Spleen (tissue), 11 donors: ENCODE measurements at regions not wholly inside any gene's neighbourhood (a gene's known extent, or its start where the extent isn't known, plus 50 kb on each side); places are given as distances from the start of the nearest gene placed in this dataset.
A peak's percentile ranks its signal among the peaks of the same experiment; 100 is the strongest.

ENCODE experiments used
- DNase-seq: peaks from one replicate; pipeline ENCODE4 v3.0.0-alpha.2; 2020
- H3K27ac ChIP-seq, 8 donors: fragments of 200-600 bp; sonication (generic) in 7 of 8; 1 replicate in 4 of 8; 2 replicates in 4 of 8; pipeline versions ENCODE4 v1.5.0 to v1.8.0; 2016 to 2021; ENCODE audit warnings: inconsistent platforms in 4 of 8, mild to moderate bottlenecking in 4 of 8, moderate library complexity in 1 of 8
- H3K27me3 ChIP-seq, 7 donors: fragments of 200-600 bp; sonication (generic) in 6 of 7; replicated peaks in 1 of 7; 1 replicate in 4 of 7; 2 replicates in 3 of 7; pipeline versions ENCODE4 v1.5.0 to v1.8.0; 2016 to 2021; ENCODE audit warnings: inconsistent platforms in 3 of 7, mild to moderate bottlenecking in 1 of 7
- H3K36me3 ChIP-seq, 6 donors: fragments of 200-600 bp; sonication (generic) in 5 of 6; 1 replicate in 4 of 6; 2 replicates in 2 of 6; pipeline versions ENCODE4 v1.5.0 to v1.8.0; 2016 to 2021; ENCODE audit warnings: inconsistent platforms in 2 of 6
- H3K4me1 ChIP-seq, 6 donors: fragments of 200-600 bp; sonication (generic) in 5 of 6; 1 replicate in 3 of 6; 2 replicates in 3 of 6; pipeline versions ENCODE4 v1.5.0 to v1.8.0; 2016 to 2021; ENCODE audit warnings: inconsistent platforms in 3 of 6
- H3K4me3 ChIP-seq, 8 donors: fragments of 200-600 bp; sonication (generic) in 7 of 8; 1 replicate in 4 of 8; 2 replicates in 4 of 8; pipeline versions ENCODE4 v1.5.0 to v1.8.0; 2016 to 2021; ENCODE audit warnings: inconsistent platforms in 4 of 8, mild to moderate bottlenecking in 4 of 8, moderate library complexity in 2 of 8
- H3K9me3 ChIP-seq, 8 donors: fragments of 200-600 bp; sonication (generic) in 7 of 8; 1 replicate in 4 of 8; 2 replicates in 4 of 8; pipeline versions ENCODE4 v1.5.0 to v1.8.0; 2016 to 2021; ENCODE audit warnings: inconsistent platforms in 4 of 8
- POLR2A ChIP-seq, 3 donors: fragments of 450-650 bp; IDR thresholded peaks; one replicate each; pipeline ENCODE4 v1.5.1; 2017; ENCODE audit warnings: antibody characterized with exemption in 3 of 3, mild to moderate bottlenecking in 1 of 3
- POLR2AphosphoS5 ChIP-seq, 3 donors: sonication (generic); formaldehyde crosslinking; IDR thresholded peaks; one replicate each; pipeline ENCODE4 v1.5.1; 2017; ENCODE audit warnings: antibody characterized with exemption in 3 of 3
- WGBS, 5 donors: extraction: QIAGEN DNeasy Blood & Tissue Kit in 3 of 5; methylation state at CpG; one replicate each; pipeline versions ENCODE4 v1.1.5 to v1.1.7; 2013 to 2018; 5-methylcytosine and 5-hydroxymethylcytosine counted together
- intact Hi-C: fragments of 100-400 bp; cut with DNase I; formaldehyde crosslinking; loops from one replicate; pipeline ENCODE4 v1.15.0; 2023; ENCODE audit warnings: low total_unique reads
- TF ChIP-seq, protein P1 (sequence below), 11 experiments: fragments of 200-600 bp in 7 of 11; fragments of 450-650 bp in 4 of 11; sonication (generic) in 4 of 11; IDR thresholded peaks in 8 of 11; conservative IDR thresholded peaks in 3 of 11; 1 replicate in 7 of 11; 2 replicates in 4 of 11; pipeline versions ENCODE4 v1.4.0 to v1.8.0; 2016 to 2021; ENCODE audit warnings: antibody characterized with exemption in 11 of 11, inconsistent platforms in 4 of 11, mild to moderate bottlenecking in 1 of 11
- donor health status: healthy with polysubstance abuse.
- donor health status: DM: no; HTN: no; CAD: no; lungs with moderate emphysema.
- donor health status: DM: no; HTN: no; CAD: no.
- donor health status: Bipolar disorder and iron deficiency.
- donor health status: healthy.
- donor health status: DM: no; HTN: no; CAD: no.
- donor health status: DM: yes; HTN: yes; CAD: no.

GRCh38 chr20:39312676-39313075 lies 350.5 kb downstream of the DHX35 start:
- H3K27ac ChIP-seq, result no peak overlapping the region
- peaks cover 0 to 6% (median 0%) of the 10 kb centered on the region in 7 donors for H3K27me3 ChIP-seq
- no peak for DNase-seq
- no peak overlapping the region for H3K4me3 ChIP-seq
- H3K9me3 ChIP-seq, result peaks cover 0 to 9% (median 6%) of the 10 kb centered on the region in 8 donors
- H3K36me3 ChIP-seq, result no peaks in the 10 kb centered on the region
- intact Hi-C loops, result no loop called here
- TF ChIP-seq POLR2AphosphoS5 (IDR thresholded peaks at IDR 0.05) (no peak), POLR2A (IDR thresholded peaks at IDR 0.05) (no peak)
- TF ChIP-seq, protein P1, sequence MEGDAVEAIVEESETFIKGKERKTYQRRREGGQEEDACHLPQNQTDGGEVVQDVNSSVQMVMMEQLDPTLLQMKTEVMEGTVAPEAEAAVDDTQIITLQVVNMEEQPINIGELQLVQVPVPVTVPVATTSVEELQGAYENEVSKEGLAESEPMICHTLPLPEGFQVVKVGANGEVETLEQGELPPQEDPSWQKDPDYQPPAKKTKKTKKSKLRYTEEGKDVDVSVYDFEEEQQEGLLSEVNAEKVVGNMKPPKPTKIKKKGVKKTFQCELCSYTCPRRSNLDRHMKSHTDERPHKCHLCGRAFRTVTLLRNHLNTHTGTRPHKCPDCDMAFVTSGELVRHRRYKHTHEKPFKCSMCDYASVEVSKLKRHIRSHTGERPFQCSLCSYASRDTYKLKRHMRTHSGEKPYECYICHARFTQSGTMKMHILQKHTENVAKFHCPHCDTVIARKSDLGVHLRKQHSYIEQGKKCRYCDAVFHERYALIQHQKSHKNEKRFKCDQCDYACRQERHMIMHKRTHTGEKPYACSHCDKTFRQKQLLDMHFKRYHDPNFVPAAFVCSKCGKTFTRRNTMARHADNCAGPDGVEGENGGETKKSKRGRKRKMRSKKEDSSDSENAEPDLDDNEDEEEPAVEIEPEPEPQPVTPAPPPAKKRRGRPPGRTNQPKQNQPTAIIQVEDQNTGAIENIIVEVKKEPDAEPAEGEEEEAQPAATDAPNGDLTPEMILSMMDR (IDR thresholded peaks at IDR 0.05 in 8 of 11, conservative IDR thresholded peaks at IDR 0.05 in 3 of 11), result no peak
- peaks cover 0 to 21% (median 0%) of the 10 kb centered on the region in 6 donors for H3K4me1 ChIP-seq

DNA sequence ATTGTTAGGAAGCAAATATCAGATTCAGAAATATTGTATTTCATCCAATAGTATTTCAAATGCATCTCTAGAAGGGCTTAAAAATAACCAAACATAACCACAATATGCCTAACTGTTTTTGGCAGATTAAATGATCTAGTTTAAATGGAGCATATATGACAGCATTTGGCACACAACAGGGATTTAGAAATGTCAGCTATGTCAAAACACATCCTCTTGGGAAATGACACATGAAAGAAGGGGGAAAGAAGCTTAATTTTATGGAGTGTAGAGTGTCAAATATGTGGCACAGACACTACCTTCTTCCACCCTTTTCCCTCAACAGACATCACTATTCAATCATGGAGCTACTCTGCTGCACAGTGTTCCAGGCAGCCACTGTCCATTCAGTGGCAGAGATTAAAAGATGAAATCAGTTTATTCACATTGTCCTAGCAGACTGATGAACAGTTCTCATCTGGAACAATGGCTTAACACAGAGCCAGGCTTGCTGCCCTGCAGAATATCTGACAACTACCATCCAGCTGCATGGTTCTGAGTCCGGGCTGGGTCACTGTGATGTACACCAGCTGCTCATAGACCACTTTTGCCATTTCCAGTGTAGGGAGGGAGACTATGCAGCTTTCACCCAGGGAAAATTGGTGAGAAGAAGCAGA lies 349.8 kb downstream of the DHX35 start:
- no peak for TF ChIP-seq POLR2A (IDR thresholded peaks at IDR 0.05)
- TF ChIP-seq, protein P1 (IDR thresholded peaks at IDR 0.05 in 8 of 11, conservative IDR thresholded peaks at IDR 0.05 in 3 of 11), result no peak
- no peak for TF ChIP-seq POLR2AphosphoS5 (IDR thresholded peaks at IDR 0.05)
- Histone ChIP-seq H3K4me1 (peaks cover 0 to 21% (median 0%) of the 10 kb centered on the region in 6 donors), H3K27me3 (peaks cover 0 to 6% (median 0%) of the 10 kb centered on the region in 7 donors), H3K9me3 (peaks cover 0 to 12% (median 6%) of the 10 kb centered on the region in 8 donors), H3K27ac (no peak overlapping the region), H3K36me3 (no peaks in the 10 kb centered on the region), H3K4me3 (no peak overlapping the region)
- 56 to 76% (median 73%) methylated on average over 1 of the region's 1 CpG for WGBS, 5 donors
- intact Hi-C loops, result no loop called here
- DNase-seq, result no peak

GRCh38 chr20:39310363-39310995 lies 348.3 kb downstream of the DHX35 start:
- H3K9me3 ChIP-seq, result peaks cover 0 to 12% (median 6%) of the 10 kb centered on the region in 8 donors
- WGBS, 5 donors, result 43 to 62% (median 56%) methylated on average over 8 to 9 of the region's 9 CpGs
- no peaks in the 10 kb centered on the region for H3K36me3 ChIP-seq
- peaks cover 0 to 21% (median 0%) of the 10 kb centered on the region in 6 donors for H3K4me1 ChIP-seq
- intact Hi-C loops, result no loop called here
- peaks cover 0 to 6% (median 0%) of the 10 kb centered on the region in 7 donors for H3K27me3 ChIP-seq
- TF ChIP-seq, protein P1 (IDR thresholded peaks at IDR 0.05 in 8 of 11, conservative IDR thresholded peaks at IDR 0.05 in 3 of 11), result no peak
- TF ChIP-seq POLR2A (IDR thresholded peaks at IDR 0.05) (no peak), POLR2AphosphoS5 (IDR thresholded peaks at IDR 0.05) (no peak)
- no peak overlapping the region for H3K4me3 ChIP-seq
- H3K27ac ChIP-seq, result no peak overlapping the region
- no peak for DNase-seq

GRCh38 chr20:39309458-39309857 lies 347.3 kb downstream of the DHX35 start:
- Histone ChIP-seq H3K27ac (peak overlapping the region in 3 of 8 donors; percentile 1 to 46 (median 38)), H3K4me3 (no peak overlapping the region), H3K27me3 (no peaks in the 10 kb centered on the region), H3K9me3 (peaks cover 0 to 12% (median 6%) of the 10 kb centered on the region in 8 donors), H3K4me1 (peaks cover 0 to 21% (median 0%) of the 10 kb centered on the region in 6 donors), H3K36me3 (no peaks in the 10 kb centered on the region)
- TF ChIP-seq POLR2A (IDR thresholded peaks at IDR 0.05) (no peak), POLR2AphosphoS5 (IDR thresholded peaks at IDR 0.05) (no peak)
- TF ChIP-seq, protein P1 (IDR thresholded peaks at IDR 0.05 in 8 of 11, conservative IDR thresholded peaks at IDR 0.05 in 3 of 11), result no peak
- intact Hi-C loops, result no loop called here
- no peak for DNase-seq
